Gastroesophageal sphincter (tissue), 2 donors: ENCODE measurements at regions not wholly inside any gene's neighbourhood (a gene's known extent, or its start where the extent isn't known, plus 50 kb on each side); places are given as distances from the start of the nearest gene placed in this dataset.

Experiments
- EP300 ChIP-seq: sonication (generic); formaldehyde crosslinking; IDR thresholded peaks from one replicate; pipeline ENCODE4 v1.6.1; 2017; ENCODE audit warnings: antibody characterized with exemption, mild to moderate bottlenecking
- POLR2AphosphoS5 ChIP-seq: sonication (generic); formaldehyde crosslinking; IDR thresholded peaks from one replicate; pipeline ENCODE4 v1.6.1; 2017; ENCODE audit warnings: antibody characterized with exemption

DNA sequence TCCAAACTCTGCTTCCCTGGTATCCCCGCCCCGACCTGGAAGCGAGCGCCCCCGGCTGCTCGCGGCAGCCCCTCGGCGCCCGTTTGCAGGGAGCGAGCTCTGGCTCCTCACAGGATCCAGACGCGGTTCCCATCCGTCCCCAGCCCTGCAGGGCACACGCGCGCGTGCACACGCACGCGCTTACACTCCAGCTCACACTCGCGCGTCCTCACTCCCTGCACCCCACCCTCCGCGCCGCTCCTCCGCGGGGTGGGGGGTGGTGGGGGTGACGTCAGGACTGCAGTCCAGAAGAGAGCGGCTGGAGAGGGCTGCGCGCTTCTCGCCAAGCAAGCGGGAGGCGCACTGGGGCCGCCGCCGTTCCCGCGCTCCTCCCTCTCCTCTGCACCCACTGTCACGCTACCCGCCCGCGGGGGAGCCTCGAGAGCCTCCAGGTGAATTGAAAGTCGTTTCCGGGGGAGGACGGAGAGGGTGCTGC is 255.6 kb downstream of the OTUD1 start:
- TF ChIP-seq EP300 (no peak), POLR2AphosphoS5 (no peak)
